GM18861 (cell line): ENCODE measurements at regions not wholly inside any gene's neighbourhood (a gene's known extent, or its start where the extent isn't known, plus 50 kb on each side); places are given as distances from the start of the nearest gene placed in this dataset.

ENCODE experiments used
- ATAC-seq: cut with Tn5 transposase; IDR thresholded peaks from one replicate; pipeline ENCODE4 v1.9.1; 2021; ENCODE audit not compliant: unreplicated experiment

DNA sequence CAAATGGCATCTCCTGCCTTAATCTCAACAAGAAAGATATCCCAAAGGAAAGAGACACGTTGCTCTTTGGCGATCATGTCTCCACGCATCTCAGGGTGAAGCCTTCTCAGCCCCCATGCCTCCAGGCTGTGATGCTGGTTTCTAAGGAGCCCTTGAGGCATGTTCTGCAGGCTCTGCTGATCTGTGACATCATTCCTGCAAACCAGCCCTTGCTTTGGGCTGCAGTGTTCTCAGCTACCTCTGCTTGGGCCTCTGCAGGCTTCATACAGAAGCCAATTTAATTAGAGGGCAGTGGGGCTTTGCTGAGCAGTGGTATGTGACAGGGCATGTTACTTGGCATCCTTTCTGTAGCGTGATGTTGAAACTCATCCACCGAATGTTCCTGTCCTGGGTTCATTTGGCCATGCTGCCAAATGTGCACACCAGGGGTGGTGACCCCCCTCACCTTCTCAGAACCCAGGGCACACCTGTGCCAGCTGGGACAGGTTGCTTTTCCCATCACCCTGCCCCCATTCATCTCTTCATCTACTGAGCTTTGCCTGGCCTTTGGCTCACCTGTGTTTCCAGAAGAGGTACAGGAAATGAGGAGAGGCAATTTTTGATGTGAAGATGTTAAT, 230.9 kb downstream of the TEX29 start:
- ATAC-seq = no peak

DNA sequence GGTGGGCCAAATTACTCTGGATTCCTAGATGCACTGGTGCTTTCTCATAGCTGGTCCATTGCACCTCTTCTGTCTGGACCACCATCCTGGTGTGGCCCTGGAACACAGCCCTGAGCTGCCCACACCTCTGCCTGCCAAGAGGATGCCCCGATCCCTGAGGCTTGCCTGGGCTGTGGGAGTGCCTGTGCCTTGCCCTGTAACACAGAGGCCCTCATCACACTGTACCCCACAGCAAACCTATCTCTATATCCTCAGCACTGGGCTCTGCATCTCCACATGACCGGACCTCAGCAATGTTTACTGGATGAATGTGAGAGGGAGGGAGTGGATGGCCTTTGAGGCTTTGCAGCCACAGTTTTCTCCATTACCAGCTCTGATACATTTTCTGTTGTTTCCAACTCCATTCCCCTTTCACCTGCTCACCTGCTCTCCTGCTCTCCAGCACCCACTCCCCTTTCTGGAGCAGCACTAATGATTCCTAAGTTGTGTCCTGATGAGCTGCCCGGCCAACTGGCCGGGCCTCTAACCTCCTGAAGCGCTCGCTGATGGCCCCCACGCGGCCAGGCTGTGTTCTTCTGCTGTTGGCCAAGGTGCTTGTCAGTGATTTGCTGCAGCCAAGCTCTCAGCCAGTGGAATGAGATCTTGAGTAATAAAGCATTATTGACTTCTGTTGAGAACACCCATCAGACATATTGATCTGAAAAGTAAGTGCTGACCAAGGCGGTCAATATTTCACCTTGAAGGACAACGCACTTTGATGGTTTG, 232.6 kb downstream of the TEX29 start:
- ATAC-seq = no peak

DNA sequence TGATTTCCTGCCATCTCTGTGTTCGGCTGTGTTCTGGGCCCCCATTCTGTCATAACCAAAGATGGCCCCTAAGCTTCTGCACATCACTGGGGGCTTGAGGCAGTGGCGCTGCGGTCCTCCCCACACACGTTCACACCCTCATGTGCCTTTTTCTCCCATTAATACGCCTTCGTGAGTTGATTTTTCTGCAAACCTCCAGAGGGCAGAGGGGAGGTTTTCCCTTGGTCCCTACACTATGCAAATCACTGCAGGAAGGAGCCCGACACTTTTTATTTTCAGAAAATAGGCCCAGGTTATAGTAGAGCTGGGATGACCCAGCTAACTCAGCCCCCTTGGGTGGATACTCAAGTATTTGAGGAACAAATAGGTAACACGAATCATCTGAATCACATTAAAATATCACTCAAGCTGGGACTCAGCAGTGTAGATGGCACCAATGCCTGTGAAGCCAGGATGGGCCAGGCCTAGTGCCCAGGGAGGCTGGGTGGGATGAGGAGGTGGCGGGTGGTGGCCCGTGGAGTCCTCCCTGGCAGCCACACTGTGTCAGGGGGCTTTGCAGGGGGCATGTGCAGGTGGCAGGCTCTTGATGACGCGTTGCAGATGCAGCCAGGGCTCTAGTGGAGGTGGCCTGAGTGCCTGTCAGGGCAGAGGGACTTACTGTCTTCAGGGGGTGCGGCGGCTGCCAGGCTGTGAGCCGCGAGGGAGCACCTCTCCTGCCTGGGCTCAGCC, 234.3 kb downstream of the TEX29 start:
- no peak for ATAC-seq

DNA sequence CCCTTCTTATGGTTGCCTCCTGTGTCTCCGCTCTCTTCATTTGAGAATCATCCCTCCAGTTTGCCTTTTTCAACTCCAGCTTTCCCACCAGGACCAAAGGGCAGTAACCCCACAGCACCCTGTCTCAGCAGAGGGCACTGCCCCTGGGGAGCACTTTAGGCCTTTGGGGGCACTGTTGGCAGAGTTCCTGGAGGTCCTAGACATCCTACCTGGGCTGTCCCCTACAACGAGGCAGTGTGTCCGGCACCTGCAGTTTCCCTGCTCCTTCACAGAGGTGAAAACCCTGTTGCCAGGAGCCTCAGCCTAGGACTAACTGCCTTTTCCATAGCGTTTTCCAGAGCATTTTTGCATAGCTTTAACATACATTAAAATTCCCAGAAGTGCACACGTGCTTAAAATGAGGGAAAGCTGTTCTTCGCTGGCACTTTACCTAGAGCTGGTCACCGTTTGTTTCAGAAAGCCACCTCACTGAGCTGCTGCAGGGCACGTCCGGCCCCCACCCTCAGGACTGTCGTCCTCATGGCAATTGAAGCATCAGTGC, 234.9 kb downstream of the TEX29 start:
- no peak for ATAC-seq

DNA sequence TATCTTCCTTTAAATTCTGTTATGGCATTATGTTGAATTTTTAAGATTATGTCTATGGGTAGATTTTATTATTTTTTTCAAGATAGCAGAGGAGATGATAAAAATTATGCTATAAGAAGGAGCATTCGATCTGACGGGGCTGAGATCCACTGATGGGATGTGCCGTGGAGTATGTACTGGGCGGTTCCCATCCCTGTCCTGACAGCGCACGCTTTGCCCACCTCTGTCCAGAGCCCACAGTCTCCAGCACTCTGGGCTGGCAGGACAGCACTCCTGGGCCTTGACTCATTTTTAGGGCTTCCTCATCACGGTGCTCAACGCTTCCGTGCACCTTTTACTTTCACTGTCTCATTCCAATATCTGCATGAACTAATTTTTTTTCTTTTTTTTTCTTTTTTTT, 235.5 kb downstream of the TEX29 start:
- ATAC-seq = no peak

DNA sequence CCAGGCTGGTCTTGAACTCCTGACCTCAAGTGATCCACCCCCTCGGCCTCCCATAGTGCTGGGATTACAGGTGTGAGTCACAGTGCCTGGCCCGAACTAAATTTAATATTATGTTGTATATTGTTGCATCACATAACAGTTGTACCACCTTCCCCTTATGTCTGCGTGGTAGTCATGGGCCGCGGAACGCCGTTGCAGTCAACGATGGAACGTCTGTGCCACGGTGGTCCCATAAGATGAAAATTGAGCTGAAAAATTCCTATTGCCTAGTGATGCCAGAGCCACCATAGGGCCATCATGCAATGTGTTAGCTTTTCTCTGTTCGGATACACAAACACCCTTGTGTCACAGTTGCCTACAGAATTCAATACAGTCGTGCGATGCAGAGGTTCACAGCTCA, 236.1 kb downstream of the TEX29 start:
- no peak for ATAC-seq

DNA sequence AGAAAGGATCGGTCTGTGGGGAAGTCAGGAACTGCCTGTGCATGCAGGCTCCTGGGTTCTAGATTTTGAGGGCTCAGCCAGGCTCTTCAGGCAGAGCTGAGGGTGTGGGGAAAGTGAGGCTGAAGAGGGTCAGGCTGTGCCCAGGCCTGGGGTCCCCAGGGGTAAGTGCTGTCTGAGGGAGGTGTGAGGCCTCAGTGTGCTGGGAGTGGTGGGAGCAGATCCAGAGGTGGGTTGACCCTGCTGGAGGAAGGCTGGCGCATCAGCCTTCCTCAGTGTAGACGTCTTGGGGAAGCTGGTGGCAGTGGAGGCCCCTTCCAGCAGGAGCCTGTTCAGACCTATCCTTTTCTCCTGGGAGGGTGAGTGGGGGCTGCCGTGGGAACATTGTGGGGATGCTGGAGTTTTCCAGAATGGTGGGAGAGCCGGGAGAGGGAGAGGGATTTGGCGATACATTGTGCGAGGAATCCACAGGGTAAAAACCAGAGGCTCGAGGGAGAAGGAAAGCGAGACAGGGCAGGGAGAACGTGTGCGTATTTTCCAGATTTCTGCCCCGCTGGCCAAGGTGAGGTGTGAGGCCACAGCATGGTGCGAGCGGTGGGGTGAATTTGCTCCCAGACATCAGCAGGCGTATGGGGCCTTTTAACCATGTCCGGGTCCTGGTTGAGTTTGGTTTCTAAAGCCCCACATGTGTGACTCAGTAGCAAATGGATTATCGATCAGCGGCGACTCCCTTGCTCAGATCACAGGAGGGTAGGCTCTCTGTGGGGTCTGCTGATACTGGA, 237.7 kb downstream of the TEX29 start:
- ATAC-seq = no peak

DNA sequence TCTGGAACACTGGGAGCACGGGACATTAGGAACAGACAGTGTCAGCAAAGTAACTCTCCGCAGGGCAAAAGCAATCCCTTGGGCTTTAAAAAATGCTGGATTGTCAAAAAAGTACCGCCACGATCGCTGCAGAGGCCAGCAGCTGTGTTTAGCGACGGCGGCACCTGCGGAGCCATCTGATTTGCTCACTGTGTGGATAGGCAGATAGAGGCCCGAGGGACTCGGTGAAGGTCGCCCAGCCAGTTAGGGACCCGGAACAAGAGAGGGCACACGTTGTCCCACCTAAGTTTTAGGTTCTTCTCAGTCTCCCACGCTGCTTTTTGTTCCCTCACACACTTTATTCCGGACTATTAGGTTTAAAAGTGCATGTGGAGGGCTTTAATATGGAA, 238.3 kb downstream of the TEX29 start:
- no peak for ATAC-seq

DNA sequence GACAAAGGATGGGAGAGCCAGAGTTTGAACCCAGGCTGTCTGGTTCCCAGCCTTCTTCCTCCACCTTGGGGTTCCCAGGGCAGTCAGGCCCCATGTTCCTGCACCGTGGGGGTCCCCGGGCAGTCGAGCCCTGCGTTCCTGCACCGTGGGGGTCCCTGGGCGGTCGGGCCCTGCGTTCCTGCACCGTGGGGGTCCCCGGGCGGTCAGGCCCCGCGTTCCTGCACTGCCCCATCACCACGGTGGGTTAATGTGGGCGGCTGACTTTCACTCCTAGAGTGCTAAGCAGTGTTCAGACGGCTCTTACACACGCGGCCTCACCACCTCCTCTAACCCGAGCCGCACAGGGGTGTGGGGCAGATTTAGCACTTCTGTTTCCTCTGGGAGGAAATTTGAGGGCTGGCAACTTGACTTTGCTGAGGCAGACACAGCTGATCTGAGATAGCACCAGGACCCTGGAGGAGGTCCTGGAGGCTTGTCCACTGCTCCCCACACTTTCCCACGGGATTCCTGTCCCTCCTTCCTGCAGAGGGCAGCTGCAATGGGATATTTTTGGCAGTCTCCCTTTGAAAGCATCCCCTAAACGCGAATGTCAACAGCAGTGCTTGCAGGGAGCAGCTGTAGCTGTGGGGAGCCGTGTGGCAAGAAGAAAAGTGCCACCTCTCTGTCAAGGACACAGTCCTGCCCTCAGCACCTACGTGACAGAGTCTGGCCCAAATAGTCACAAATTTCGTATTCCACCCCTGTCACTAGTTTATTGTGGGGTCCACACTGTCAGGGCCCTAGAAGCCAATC, 239.4 kb downstream of the TEX29 start:
- ATAC-seq = no peak

DNA sequence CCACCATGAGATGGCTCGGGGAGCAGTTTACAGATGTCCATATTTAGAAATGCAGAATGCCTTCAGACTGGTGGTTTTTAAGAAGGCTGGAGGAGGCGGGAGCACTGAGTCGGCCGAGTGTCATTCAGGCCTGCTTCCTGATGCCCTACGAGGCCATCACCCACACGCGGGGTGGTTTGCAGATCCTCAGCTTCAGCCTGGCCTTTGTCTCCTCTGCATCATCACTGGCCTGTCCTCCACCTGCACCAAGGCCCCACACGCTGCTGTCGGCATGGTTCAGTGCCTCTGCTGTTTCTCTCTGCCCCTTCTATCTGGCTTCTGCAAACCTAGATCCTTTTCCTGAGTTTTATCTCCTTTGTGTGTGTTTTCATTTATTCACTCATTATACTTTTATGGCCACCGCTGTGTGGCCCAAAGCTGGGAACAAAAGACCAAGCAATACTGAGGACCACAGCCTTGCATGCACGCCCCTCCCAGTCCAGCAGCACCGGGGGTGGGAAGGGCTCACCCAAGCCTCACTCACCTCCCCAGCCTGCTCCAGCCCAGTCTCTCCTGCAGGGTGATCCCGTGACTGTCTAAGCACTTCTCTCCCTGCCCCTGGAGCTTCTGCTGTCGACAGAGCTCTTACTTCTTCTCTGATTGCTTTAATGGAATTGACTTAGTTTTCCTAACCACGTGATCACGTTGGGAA, 240.8 kb downstream of the TEX29 start:
- ATAC-seq = no peak

DNA sequence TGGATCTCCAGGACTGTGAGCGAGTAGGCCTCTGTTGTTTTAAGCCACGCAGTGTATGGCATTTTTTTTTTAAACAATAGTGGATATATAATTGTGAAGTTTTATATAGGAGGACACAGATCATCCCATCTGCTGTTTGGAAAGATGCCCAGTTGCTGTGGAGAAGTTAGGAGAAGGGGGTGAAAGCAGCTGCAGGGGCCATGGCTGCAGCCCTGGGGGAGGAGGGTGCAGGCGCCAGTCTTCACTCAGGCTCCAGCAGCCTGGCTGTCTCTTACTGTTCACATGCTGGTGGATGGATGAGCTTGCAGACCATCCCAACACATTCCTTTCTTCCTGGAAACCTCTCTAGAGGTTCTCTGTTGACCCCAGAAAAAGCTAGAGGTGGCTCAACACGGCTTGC, 242.3 kb downstream of the TEX29 start:
- ATAC-seq = no peak

DNA sequence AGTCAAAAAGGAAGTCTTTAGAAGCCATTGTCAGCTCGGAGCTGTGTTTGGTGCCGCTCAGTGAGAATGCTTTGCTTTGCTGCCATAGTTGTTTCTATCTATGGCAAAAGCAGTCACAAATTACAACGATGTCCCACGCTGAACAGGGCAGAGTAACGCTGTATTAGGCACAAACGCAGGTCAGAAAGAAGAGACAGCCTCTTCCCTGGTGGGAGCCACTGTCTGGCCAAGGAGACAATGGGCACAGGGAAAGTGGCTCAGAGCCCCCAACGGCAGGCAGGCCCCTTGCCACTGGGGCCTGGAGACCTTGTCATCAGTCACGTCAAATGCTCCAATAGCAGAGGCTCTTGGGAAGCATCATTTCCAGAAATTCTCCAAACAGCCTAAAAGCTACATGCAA, 244.2 kb downstream of the TEX29 start:
- ATAC-seq = no peak

DNA sequence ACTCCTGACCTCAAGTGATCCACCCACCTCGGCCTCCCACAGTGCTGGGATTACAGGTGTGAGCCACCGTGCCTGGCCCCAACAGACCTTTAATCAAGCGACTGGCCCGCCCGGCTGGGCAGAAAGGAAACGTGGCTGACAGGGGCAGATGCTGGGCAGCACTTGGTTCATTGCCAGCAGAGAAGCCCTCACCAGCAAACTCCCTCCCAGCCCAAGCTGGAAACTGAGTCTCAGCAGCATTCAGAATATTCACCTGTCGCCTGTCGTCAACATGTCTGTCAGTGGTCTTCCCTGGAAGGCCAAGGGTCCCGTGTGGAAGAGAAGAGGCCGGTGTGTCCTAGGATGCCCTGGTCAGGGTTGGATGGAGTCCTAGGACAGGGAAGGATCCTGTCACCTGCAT, 245.0 kb downstream of the TEX29 start:
- no peak for ATAC-seq

DNA sequence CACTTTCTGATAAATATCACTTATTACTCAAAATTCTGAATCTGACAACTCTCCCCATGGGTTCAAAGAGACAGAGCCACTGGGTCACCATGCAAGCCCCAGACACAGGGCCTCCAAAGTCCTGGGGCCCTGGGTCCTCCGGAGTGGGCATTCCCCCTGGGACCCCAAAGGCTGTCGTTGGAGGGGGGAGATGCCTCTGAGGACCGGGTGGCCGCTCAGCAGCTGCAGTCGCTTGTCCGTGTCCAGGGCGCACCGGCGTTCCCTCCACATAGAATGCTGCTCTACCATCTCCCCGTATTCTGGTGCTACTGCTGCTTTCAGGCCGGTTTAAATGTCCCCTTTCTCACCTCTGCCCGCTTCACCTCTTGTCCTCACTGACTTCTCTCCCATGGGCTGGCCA, 246.1 kb downstream of the TEX29 start:
- ATAC-seq = no peak

DNA sequence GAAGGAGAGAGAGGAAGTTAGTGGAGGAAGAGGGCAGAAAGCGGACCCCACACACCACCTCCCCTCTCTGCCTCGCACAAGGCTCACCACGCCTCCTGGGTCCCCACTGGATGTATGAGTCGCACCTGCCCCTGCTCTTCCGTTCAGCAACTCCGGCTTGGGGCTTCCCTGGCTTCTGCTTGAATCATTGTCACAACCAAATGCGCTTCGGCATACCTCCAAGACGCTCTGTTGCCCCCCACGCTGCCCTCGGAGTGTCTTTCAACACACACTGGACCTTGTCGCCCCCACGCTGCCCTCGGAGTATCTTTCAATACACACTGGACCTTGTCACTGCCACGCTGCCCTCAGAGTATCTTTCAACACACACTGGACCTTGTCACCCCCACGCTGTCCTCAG, 247.2 kb downstream of the TEX29 start:
- ATAC-seq = no peak

DNA sequence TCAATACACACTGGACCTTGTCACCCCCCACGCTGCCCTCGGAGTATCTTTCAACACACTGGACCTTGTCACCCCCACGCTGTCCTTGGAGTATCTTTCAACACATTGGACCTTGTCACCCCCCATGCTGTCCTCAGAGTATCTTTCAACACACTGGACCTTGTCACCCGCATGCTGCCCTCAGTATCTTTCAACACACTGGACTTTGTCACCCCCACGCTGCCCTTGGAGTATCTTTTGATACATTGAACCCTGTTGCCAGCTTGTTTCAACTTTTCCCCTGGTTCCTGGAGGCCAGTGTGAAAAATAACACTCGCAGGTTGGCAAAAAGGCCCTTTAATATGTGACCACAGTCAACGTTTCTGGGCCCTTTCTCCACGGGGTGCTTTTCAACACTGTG, 247.8 kb downstream of the TEX29 start:
- ATAC-seq = no peak

DNA sequence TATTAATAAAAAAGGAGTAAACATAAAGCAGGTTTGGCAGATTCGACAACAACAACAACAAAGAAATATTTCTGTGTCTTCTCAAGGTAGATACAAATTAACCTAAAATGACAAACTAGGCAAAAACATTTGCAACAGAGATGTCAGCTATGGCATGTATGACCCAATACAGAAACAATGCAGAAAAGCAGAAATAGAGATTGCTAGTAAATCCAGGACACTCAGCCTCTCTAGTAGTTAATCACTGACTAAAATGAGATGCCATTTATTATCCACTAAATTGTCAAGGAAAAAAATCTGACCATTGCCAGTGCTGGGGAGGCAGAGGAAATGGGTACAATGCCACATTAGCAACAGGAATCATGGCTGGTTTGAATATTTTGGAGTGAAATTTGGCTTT, 250.5 kb downstream of the TEX29 start:
- no peak for ATAC-seq

DNA sequence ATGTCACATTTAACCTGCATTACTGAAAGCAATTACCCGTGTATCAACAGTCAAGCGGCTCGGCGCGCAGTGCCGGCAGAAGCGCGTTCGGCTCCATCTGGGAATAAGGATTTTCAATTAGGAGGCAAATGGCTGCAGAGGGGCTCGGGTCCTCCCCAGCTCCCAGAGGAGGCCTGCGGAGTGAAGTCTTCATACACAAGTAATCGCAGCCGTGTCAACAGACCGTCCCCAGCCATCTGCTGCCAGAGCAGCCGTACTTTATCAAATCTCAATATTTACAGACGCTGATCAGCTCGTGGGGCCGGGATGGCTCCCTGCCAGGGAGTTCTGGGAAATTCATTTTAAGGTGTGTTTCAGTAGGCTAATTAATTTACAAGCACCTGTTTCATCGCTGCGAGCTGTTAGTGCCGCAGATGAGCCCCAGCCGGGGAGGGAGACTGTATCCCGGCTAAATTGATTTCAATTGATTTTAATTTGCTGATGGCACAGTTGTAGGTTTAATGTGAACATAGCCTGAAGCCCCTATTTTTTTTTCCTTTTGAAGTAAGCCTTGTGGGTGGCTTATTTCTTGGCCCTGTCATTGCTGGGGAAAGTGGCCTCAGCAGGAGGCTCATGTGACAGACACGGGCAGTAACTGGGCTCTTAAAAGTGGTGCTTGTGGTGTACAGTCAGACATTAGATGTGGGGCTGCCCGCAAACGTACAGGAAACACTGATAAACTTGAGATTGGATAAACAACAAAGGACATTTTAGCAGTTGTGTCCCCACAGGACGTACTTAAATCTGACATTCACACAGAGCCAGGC, 252.7 kb downstream of the TEX29 start:
- ATAC-seq = no peak

DNA sequence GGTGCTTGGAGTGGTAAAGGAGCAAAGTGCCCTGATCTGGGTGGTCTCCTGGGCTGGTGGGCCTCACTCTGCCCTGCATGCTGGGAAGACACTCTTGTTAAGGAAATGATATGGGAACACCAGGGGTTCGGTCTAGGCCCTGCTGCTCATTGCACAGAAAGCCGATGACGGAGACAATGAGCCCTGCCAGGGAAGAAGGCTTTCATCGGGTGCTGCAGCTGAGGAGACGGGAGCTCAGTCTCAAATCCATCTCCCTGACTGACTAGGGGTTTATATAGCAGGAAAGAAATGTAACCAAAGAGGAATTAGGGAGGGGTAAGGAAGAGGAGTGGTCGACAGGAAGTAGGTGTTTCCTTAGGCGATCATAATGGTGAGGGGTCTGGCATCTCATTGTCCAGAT, 253.4 kb downstream of the TEX29 start:
- no peak for ATAC-seq
